HEK293T (cell line): ENCODE measurements at regions not wholly inside any gene's neighbourhood (a gene's known extent, or its start where the extent isn't known, plus 50 kb on each side); places are given as distances from the start of the nearest gene placed in this dataset.

Source experiments
- BHLHE40 ChIP-seq: fragments of 450-650 bp; IDR thresholded peaks from 2 replicates; pipeline ENCODE4 v1.6.1; 2016; ENCODE audit warnings: mild to moderate bottlenecking, moderate library complexity, borderline replicate concordance
- FOXK2 ChIP-seq: fragments of 450-650 bp; IDR thresholded peaks from 2 replicates; pipeline ENCODE4 v1.6.1; 2016; ENCODE audit warnings: mild to moderate bottlenecking
- HDGF ChIP-seq: fragments of 450-650 bp; IDR thresholded peaks from 2 replicates; pipeline ENCODE4 v1.6.1; 2017; ENCODE audit warnings: antibody characterized with exemption, borderline replicate concordance
- SP1 ChIP-seq: fragments of 450-650 bp; IDR thresholded peaks from 2 replicates; pipeline ENCODE4 v1.6.1; 2017
- ZNF384 ChIP-seq: fragments of 450-650 bp; IDR thresholded peaks from 2 replicates; pipeline ENCODE4 v1.6.1; 2016

- TF ChIP-seq HDGF (no peak), BHLHE40 (no peak), SP1 (no peak), ZNF384 (no peak), FOXK2 (no peak)
These were observed 75.4 kb upstream of the SLC4A11 start for GRCh38 chr20:3314391-3314790.
